Left lung (tissue), 4 donors: ENCODE measurements at regions not wholly inside any gene's neighbourhood (a gene's known extent, or its start where the extent isn't known, plus 50 kb on each side); places are given as distances from the start of the nearest gene placed in this dataset.
A peak's percentile ranks its signal among the peaks of the same experiment; 100 is the strongest.

Experiments used
- ATAC-seq: fragments of 200-7000 bp; cut with Tn5 transposase; one replicate; pipeline ENCODE4 v1.9.1; 2020; ENCODE audit warnings: moderate library complexity
- DNase-seq, 4 donors: peaks; one replicate each; pipeline ENCODE4 v3.0.0-alpha.2; 2013 to 2020
- H3K27ac ChIP-seq, 2 donors: fragments of 200-600 bp; sonication (generic) in 1 of 2; one replicate each; pipeline versions ENCODE4 v1.5.0 to v1.8.0; 2020 to 2021
- H3K27me3 ChIP-seq, 2 donors: fragments of 200-600 bp; sonication (generic) in 1 of 2; one replicate each; pipeline versions ENCODE4 v1.5.0 to v1.8.0; 2020 to 2021
- H3K36me3 ChIP-seq, 2 donors: fragments of 200-600 bp; sonication (generic) in 1 of 2; one replicate each; pipeline versions ENCODE4 v1.5.0 to v1.8.0; 2020 to 2021
- H3K4me1 ChIP-seq, 2 donors: fragments of 200-600 bp; one replicate each; pipeline ENCODE4 v1.8.0; 2021
- H3K4me3 ChIP-seq, 2 donors: fragments of 200-600 bp; sonication (generic) in 1 of 2; one replicate each; pipeline versions ENCODE4 v1.5.0 to v1.8.0; 2020 to 2021; ENCODE audit warnings: mild to moderate bottlenecking in 1 of 2
- H3K9me3 ChIP-seq, 2 donors: fragments of 200-600 bp; sonication (generic) in 1 of 2; one replicate each; pipeline versions ENCODE4 v1.5.0 to v1.8.0; 2020 to 2021
- intact Hi-C, 2 donors: fragments of 100-400 bp; cut with DNase I; formaldehyde crosslinking; loops; one replicate each; pipeline versions ENCODE4 v1.11.2 to v1.14.2; 2022
- TF ChIP-seq, protein P1 (sequence below), 2 donors: fragments of 200-600 bp; sonication (generic) in 1 of 2; IDR thresholded peaks; one replicate each; pipeline versions ENCODE4 v1.5.0 to v1.8.0; 2021; ENCODE audit warnings: antibody characterized with exemption in 2 of 2
- donor health status: DM: no; HTN: yes; CAD: no.
- donor health status: DM: no; HTN: no; CAD: no.

- TF ChIP-seq, protein P1, sequence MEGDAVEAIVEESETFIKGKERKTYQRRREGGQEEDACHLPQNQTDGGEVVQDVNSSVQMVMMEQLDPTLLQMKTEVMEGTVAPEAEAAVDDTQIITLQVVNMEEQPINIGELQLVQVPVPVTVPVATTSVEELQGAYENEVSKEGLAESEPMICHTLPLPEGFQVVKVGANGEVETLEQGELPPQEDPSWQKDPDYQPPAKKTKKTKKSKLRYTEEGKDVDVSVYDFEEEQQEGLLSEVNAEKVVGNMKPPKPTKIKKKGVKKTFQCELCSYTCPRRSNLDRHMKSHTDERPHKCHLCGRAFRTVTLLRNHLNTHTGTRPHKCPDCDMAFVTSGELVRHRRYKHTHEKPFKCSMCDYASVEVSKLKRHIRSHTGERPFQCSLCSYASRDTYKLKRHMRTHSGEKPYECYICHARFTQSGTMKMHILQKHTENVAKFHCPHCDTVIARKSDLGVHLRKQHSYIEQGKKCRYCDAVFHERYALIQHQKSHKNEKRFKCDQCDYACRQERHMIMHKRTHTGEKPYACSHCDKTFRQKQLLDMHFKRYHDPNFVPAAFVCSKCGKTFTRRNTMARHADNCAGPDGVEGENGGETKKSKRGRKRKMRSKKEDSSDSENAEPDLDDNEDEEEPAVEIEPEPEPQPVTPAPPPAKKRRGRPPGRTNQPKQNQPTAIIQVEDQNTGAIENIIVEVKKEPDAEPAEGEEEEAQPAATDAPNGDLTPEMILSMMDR (IDR thresholded peaks at IDR 0.05): no peak
- peaks cover 0 to 18% of the 10 kb centered on the region in 2 donors for H3K27me3 ChIP-seq
- ATAC-seq (no peak), DNase-seq (peak in 2 of 4 donors; percentile 6 to 9)
- no peak overlapping the region for H3K4me3 ChIP-seq
- no peaks in the 10 kb centered on the region for H3K36me3 ChIP-seq
- peaks cover 0 to 6% of the 10 kb centered on the region in 2 donors for H3K9me3 ChIP-seq
- intact Hi-C loops: no loop called here
- H3K4me1 ChIP-seq: no peaks in the 10 kb centered on the region
- no peak overlapping the region for H3K27ac ChIP-seq
These were observed 57.5 kb upstream of the PIWIL1 start for GRCh38 chr12:130280231-130280630.

DNA sequence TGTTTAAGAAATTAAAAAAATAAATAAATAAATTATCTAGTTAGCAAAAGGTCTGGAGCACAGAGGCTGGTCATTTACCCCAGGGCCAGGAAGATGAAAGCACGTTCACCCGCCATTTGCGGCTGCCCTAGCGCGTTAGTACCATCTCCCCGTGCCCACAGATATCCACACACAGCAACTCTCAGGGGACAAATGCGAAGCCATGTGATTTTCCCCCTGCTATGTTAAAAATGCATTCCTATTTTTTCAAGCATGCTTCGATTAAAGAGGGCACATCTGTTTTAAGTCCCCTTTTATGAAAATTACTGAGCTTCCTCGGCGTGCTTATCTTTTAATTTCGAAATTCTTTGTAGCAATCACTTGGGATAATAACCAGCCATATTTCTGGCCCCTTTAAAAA is 56.9 kb upstream of the PIWIL1 start:
- H3K4me3 ChIP-seq: no peak overlapping the region
- DNase-seq (no peak), ATAC-seq (no peak)
- H3K27ac ChIP-seq: no peak overlapping the region
- no peaks in the 10 kb centered on the region for H3K36me3 ChIP-seq
- no peaks in the 10 kb centered on the region for H3K4me1 ChIP-seq
- H3K27me3 ChIP-seq: peaks cover 0 to 18% of the 10 kb centered on the region in 2 donors
- intact Hi-C loops: no loop called here
- peaks cover 0 to 6% of the 10 kb centered on the region in 2 donors for H3K9me3 ChIP-seq
- TF ChIP-seq, protein P1 (IDR thresholded peaks at IDR 0.05): no peak

DNA sequence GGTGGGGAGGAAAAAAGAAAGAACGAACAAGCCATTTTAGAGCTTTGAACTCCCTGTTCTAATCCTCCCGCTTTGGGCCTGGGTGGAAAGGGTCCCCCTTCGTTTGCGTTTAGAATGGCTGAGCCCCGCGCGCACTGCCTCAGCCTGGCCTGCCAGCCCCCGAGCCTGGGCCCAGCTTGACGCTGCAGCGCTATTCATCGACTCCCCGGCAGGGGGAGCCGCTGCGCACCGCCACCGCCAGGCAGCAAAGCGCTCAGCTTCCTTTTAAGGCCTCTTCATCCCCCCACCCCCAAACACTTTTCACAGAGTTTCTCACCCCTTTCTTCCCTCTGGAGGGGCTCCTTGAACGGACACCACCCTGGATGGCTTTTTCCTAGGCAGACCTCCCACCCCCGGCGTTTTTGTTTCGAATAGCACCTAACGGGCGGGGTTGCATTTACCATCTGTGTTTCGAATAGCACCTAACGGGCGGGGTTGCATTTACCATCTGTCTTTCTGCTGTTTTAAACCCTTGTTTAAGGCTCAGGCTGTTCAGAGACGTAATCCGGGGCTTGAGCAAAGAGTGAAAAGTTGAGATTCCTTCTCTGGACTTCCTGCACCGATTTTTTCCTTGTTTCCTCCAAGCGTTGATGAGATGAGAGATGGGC is 56.4 kb upstream of the PIWIL1 start:
- Histone ChIP-seq H3K27ac (no peak overlapping the region), H3K27me3 (peaks cover 0 to 22% of the 10 kb centered on the region in 2 donors), H3K4me3 (no peak overlapping the region), H3K9me3 (peaks cover 0 to 6% of the 10 kb centered on the region in 2 donors), H3K4me1 (no peaks in the 10 kb centered on the region), H3K36me3 (no peaks in the 10 kb centered on the region)
- DNase-seq (peak in 2 of 4 donors; percentile 21 to 86), ATAC-seq (peak; percentile 54)
- TF ChIP-seq, protein P1 (IDR thresholded peaks at IDR 0.05): peak; percentile 38 to 75
- intact Hi-C loops: no loop called here

DNA sequence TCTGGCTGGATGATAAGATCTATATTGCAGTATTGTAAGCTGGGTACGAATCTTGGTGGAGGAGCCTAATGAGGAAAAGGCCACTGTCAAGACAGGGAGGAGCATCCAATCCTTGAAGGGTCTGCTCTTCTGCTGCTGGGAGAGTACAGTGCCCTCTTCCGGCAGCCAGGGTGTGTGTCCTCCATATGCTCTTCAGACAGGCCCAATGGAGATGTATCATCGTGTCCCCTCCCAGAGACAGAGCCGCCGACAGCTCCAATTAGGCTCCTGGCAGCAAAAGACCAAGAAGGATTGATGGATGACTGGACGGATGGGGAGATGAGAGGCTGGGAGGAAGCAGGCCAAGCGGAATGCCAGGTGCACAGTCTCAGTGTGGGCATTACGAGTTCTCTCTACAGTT is 51.6 kb upstream of the PIWIL1 start:
- Histone ChIP-seq H3K4me1 (no peaks in the 10 kb centered on the region), H3K36me3 (no peaks in the 10 kb centered on the region), H3K27me3 (peaks cover 0 to 27% of the 10 kb centered on the region in 2 donors), H3K27ac (no peak overlapping the region), H3K9me3 (peaks cover 0 to 9% of the 10 kb centered on the region in 2 donors), H3K4me3 (no peak overlapping the region)
- intact Hi-C loops: no loop called here
- TF ChIP-seq, protein P1 (IDR thresholded peaks at IDR 0.05): no peak
- ATAC-seq (no peak), DNase-seq (no peak)

DNA sequence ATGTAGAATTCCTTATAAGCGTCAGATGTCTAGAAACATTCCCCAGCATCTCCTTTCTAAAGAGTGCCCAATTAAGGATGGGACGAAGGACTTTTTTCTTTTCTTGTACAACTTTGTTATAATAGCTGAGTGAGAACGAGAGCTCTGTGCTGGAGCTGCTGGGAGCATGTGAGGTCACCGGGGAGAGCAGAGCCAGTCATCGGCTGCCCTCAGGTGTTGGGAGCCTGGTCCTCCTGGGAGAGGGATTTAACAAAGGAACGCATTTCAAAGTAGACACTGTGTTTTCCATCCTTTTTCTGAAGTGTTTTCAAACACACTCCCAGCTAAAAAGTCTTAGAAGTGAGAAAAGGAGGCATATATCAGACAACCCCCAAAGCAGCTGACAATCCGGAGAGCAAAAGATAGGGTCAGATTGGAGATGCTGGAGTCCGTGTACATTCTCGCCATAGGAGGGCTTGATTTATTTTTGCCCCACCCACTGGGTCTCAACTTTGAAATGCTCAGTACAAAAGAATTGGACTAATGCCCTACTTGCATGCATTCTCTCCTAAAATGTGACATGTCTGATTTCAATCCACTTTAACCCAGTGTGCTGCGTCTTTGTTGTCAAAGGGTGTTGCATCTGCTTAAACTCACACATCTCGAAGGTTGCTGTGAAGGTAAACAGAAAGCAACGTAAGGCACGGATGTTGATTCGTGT is 50.8 kb upstream of the PIWIL1 start:
- DNase-seq (no peak), ATAC-seq (no peak)
- Histone ChIP-seq H3K36me3 (no peaks in the 10 kb centered on the region), H3K4me3 (no peak overlapping the region), H3K4me1 (no peaks in the 10 kb centered on the region), H3K27ac (no peak overlapping the region), H3K27me3 (peaks cover 0 to 18% of the 10 kb centered on the region in 2 donors), H3K9me3 (peaks cover 0 to 15% of the 10 kb centered on the region in 2 donors)
- TF ChIP-seq, protein P1 (IDR thresholded peaks at IDR 0.05): no peak
- intact Hi-C loops: no loop called here
